HCT116 (cell line): ENCODE measurements at regions not wholly inside any gene's neighbourhood (a gene's known extent, or its start where the extent isn't known, plus 50 kb on each side); places are given as distances from the start of the nearest gene placed in this dataset.

Experiments
- CBX3 ChIP-seq: IDR thresholded peaks from 2 replicates; pipeline ENCODE4 v1.6.1; 2012; ENCODE audit warnings: low read depth
- CTCF ChIP-seq, 3 experiments: fragments of 200-600 bp in 1 of 3; sonication (generic) in 1 of 3; IDR thresholded peaks in 2 of 3; conservative IDR thresholded peaks in 1 of 3; 2 replicates each; pipeline ENCODE4 v1.5.1; 2012 to 2017; ENCODE audit warnings: low read depth in 2 of 3, low read length in 2 of 3, antibody characterized with exemption in 1 of 3, borderline replicate concordance in 1 of 3, control low read depth in 1 of 3, mild to moderate bottlenecking in 1 of 3, mixed read lengths in 1 of 3, mixed run types in 1 of 3, moderate library complexity in 1 of 3; ENCODE audit not compliant: insufficient read depth in 1 of 3
- EZH2 ChIP-seq: fragments of 200-600 bp; sonication (generic); IDR thresholded peaks from 2 replicates; pipeline ENCODE4 v1.6.1; 2017; ENCODE audit warnings: antibody characterized with exemption, mixed run types
- EZH2phosphoT487 ChIP-seq: fragments of 200-600 bp; IDR thresholded peaks from 2 replicates; pipeline ENCODE4 v1.6.1; 2018; ENCODE audit warnings: antibody characterized with exemption, borderline replicate concordance
- MAX ChIP-seq: IDR thresholded peaks from 2 replicates; pipeline ENCODE4 v1.6.1; 2012
- POLR2A ChIP-seq: IDR thresholded peaks from 2 replicates; pipeline ENCODE4 v1.7.0; 2011; ENCODE audit warnings: borderline replicate concordance; ENCODE audit not compliant: insufficient read depth, insufficient read length; ENCODE audit errors: extremely low read depth
- SIN3A ChIP-seq: IDR thresholded peaks from 2 replicates; pipeline ENCODE4 v1.6.1; 2012; ENCODE audit warnings: low read depth
- YY1 ChIP-seq: IDR thresholded peaks from 2 replicates; pipeline ENCODE4 v1.6.1; 2011; ENCODE audit warnings: low read length, low read depth, moderate library complexity, mild to moderate bottlenecking; ENCODE audit not compliant: insufficient replicate concordance; ENCODE audit errors: extremely low read depth

- TF ChIP-seq POLR2A, result no peak
- no peak for TF ChIP-seq CTCF (IDR thresholded peaks at IDR 0.05 in 2 of 3, conservative IDR thresholded peaks at IDR 0.05 in 1 of 3; ENCODE audit: borderline replicate concordance in 1 of 3, insufficient read depth in 1 of 3, low read depth in 2 of 3, low read length in 2 of 3)
- no peak for TF ChIP-seq SIN3A
- no peak for TF ChIP-seq EZH2
- no peak for TF ChIP-seq MAX
- no peak for TF ChIP-seq CBX3
- no peak for TF ChIP-seq EZH2phosphoT487
- TF ChIP-seq YY1, result no peak
Measured at GRCh38 chr15:39472621-39473297, 108.1 kb upstream of the THBS1 start.
